ENCODE measurements at regions not wholly inside any gene's neighbourhood (a gene's known extent, or its start where the extent isn't known, plus 50 kb on each side); places are given as distances from the start of the nearest gene placed in this dataset.

GRCh38 chr3:5270666-5271371 is 83.3 kb downstream of the EDEM1 start:
- DNase-seq (ENCODE audit: low read depth) = no peak

DNA sequence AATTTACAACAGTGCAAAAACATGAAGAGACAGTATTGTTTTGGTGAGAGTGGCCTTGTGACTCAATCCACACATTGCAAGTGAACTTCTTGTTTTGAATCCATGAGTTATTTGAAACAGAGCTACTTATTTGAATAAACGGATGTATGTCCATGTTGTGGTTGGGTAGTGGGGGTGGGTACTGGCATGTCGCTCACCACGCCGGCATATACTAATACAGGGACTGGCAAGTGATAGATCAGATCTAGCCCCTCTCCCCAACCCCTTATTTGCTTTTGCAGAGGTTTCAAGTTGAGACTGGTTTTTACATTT is 83.8 kb downstream of the EDEM1 start:
- no peak for DNase-seq (ENCODE audit: low read depth)

GRCh38 chr3:5272387-5272786 is 84.9 kb downstream of the EDEM1 start:
- DNase-seq (ENCODE audit: low read depth) = no peak

DNA sequence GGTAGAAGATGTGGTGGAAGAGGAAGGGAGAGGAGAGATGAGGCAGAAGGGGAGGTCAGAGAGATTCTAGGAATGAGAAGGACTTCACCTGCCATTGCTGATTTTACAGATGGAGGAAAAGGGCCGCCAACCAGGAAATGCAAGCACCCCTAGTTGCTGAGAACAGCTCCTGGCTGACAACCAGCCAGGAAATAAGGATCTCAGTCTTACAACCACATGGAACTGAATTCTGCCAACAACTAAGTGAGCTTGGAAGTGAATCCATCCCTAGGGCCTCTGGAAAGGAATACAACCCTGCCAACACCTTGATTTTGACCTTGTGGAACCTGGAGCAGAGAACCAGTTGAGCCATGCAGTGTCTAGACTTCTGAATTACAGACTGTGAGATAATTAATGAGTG is 86.6 kb downstream of the EDEM1 start:
- DNase-seq (ENCODE audit: low read depth) = no peak

GRCh38 chr3:5275529-5275928 is 88.0 kb downstream of the EDEM1 start:
- DNase-seq (ENCODE audit: low read depth) = peak; percentile 94

GRCh38 chr3:5276934-5277333 is 89.4 kb downstream of the EDEM1 start:
- DNase-seq (ENCODE audit: low read depth) = no peak

GRCh38 chr3:5277612-5278236 is 90.2 kb downstream of the EDEM1 start:
- DNase-seq (ENCODE audit: low read depth) = no peak

GRCh38 chr3:5278666-5279065 is 91.2 kb downstream of the EDEM1 start:
- peak; percentile 14 for DNase-seq (ENCODE audit: low read depth)

GRCh38 chr3:5282703-5283102 is 95.2 kb downstream of the EDEM1 start:
- no peak for DNase-seq (ENCODE audit: low read depth)

GRCh38 chr3:5285439-5285838 is 97.9 kb downstream of the EDEM1 start:
- DNase-seq (ENCODE audit: low read depth) = no peak

DNA sequence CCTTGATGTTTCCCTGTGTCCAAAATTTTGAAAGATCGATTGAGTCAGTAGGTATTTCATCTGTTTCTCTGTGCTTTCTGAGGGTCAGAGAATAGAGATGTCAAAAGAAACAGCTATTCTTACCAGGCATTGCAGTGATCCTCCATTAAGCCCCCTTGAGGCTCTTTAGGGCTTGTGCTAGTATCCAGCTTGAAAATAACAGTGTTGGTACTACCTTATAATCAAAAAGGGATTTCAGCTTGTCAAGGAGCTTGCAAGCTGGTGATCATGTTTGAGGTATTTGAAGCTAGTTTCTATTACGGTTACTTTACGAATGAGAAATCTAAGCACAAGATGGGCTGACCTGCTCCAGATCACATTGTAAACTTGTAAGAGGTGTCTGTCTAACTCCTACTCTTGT is 103.4 kb downstream of the EDEM1 start:
- no peak for DNase-seq (ENCODE audit: low read depth)

DNA sequence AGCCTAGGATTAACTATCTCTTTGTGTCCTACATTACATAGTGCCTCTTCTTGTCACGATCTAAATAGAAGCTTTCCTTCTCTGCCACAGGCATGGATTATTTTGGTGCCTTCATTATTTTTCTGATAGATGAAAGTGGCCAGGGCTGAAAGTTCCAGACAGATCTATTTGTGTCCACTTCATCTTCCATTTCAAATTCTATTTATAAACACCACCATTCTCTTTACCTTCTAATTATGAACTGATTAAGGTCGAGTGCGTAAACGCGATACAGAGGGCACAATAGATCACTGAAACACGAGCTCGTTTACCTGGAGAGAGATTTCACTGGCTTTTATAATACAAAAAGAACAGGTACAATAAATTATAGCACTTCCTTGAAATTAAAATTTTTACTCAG is 105.0 kb downstream of the EDEM1 start:
- no peak for DNase-seq (ENCODE audit: low read depth)

DNA sequence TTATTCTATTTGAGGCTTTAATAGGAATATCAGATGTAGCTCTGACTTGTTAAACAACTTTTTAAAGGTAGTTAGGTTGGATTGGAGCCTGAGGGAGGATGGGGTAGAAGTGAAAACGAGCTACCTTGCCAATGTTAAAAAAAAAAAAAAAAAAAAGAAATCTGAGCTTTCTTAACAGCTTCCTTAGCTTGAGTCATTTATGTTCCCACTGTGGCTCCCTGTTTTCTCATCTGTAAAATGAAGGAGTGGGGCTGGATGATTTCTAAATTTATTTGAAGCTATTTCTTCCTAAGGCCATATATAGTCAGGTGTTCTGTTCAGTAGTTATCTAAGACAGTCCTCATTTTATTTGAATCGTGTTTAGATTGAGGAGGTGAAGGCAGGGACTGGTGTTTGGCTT is 105.7 kb downstream of the EDEM1 start:
- DNase-seq (ENCODE audit: low read depth) = no peak

- DNase-seq (ENCODE audit: low read depth) = peak; percentile 89
Measured at GRCh38 chr3:5294356-5294755, 106.8 kb downstream of the EDEM1 start.

DNA sequence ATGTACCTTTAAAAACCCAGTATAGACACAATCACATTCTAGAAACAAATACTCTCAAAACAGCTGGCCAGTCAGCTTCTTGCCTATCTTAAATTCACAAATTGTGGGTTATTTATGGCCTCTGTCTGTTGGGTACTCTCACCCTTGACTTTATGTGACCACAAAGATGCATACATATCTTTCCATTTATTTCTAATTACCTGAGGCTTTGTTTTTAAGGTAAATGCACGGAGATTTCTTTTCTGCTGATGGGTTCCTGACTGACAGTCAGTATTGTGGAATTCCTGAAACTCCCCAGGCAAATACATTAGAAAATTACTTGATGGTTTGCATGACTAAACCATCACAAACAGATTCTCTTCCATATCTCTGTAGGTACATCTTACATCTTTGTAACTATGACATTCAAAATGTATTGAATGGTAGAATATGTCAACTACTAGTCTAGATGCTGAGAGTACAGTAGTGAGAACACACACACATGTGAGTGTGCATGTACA is 107.7 kb downstream of the EDEM1 start:
- DNase-seq (ENCODE audit: low read depth) = peak; percentile 26

DNA sequence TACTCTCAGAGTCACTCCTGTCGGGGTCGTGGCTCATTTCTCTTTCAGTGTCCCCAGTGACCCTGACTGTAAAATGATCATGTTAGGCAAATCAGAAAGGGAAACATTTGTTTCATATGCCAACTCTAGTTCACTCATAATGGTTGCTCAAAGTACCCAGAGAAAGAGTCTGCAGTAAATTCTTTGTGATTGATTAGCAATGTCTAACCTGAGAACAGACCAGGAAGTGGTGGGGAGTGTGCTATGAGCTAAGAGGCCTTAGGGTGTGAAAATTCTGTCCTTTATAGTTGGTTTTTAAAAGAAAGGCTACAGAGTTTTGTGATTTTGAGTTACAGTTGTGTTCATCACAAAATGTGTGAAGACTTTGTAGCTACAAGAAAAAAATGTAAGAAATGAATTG is 108.9 kb downstream of the EDEM1 start:
- DNase-seq (ENCODE audit: low read depth) = no peak

GRCh38 chr3:5297895-5298294 is 110.4 kb downstream of the EDEM1 start:
- no peak for DNase-seq (ENCODE audit: low read depth)

DNA sequence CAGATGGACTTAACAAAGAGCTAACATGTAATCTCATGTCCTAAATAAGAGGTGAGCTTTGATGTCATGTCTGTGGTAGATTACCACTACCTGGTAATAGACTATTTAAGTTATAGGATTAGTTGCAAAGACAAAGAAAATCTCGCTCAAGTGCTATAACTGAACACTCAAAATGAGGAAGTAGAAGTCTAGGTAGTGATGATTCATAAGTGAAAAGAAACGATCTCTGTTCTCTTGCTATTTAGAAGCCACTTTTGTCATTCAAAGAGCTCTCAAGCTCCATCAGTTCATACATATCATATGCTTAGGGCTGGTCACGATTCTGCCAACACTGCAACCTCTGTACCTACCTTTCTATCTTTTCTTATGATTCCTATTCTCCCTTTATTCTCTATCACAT is 110.9 kb downstream of the EDEM1 start:
- DNase-seq (ENCODE audit: low read depth) = no peak

DNA sequence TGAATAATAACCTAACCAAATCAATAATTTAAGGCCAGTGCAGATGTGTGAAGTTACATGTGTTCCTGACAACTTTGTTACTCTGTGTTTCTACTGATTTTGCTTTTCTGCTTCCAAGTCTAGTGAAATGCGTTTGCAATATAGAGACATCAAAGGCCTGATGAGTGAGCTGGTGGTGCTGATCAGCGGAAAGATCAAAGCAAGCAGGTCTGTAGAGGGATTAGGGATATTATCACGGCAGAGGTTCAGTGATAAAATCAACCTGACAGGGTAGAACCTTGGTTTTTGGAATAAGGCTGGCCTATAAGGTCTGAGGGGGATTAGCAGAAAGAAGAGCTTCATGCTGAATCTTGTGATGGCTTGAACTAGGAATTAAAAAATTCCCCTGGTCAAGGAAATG is 111.7 kb downstream of the EDEM1 start:
- no peak for DNase-seq (ENCODE audit: low read depth)

- no peak for DNase-seq (ENCODE audit: low read depth)
Measured at GRCh38 chr3:5300638-5301037, 113.1 kb downstream of the EDEM1 start.

DNA sequence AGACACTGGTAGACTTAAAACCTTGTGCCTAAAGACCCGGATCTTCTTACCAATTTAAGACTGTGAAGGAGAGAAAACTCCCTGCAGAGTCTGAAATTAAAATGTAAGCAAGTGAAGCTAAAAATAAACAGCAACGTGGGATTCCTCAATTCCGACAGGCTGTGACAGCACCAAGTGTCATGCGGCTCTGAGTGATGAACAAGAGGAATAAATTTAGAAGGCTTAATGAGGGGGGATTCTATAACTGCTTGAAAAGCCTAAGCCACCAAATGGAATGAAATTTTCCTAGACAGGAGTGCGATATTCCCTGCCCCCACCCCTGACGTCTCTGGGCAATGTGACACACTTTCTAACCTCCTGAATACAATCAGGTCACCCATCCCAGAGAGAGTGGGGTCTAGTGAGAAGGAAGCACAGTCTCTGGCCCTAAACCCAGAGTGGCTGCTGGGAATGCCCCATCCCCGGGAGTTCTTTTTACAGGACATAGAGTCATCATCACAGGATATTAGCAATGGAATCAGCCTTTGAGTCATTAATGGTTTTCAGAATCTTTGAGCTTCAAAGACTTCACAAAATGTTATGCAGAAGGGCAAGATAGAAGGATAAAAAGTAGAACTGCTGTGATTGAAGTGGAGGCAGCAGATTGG is 114.3 kb downstream of the EDEM1 start:
- peak; percentile 69 for DNase-seq (ENCODE audit: low read depth)

DNA sequence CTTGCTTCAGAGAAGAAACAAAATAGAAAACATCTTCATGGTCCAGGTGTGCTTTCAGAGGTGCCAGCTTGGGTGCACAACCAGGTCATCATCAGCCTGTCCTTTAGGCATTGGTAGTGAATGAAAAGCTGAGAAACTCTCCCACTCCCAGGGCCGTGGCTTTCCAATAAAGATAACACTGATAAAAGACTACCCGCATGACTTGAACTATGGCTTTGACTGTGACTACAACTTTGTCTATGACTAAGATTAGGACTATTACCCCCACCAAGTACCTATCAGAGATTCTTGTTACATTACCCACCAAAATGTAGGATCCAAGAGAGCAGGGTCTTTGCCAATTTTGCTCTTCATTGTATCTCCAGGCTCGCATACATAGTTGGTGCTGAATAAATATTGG is 115.2 kb downstream of the EDEM1 start:
- no peak for DNase-seq (ENCODE audit: low read depth)

- no peak for DNase-seq (ENCODE audit: low read depth)
Measured at GRCh38 chr3:5304188-5304587, 116.7 kb downstream of the EDEM1 start.

All from EH (cell line).